Breast epithelium (tissue), 3 donors: ENCODE measurements at regions not wholly inside any gene's neighbourhood (a gene's known extent, or its start where the extent isn't known, plus 50 kb on each side); places are given as distances from the start of the nearest gene placed in this dataset.

Source experiments
- POLR2A ChIP-seq: fragments of 450-650 bp; IDR thresholded peaks from one replicate; pipeline ENCODE4 v1.6.1; 2016; ENCODE audit warnings: antibody characterized with exemption, mild to moderate bottlenecking, moderate library complexity
- POLR2AphosphoS5 ChIP-seq, 3 donors: sonication (generic); formaldehyde crosslinking; IDR thresholded peaks; one replicate each; pipeline ENCODE4 v1.6.1; 2017; ENCODE audit warnings: antibody characterized with exemption in 3 of 3
- TF ChIP-seq, protein P1 (sequence below), 3 donors: fragments of 450-650 bp; IDR thresholded peaks; one replicate each; pipeline ENCODE4 v1.5.1; 2016 to 2017; ENCODE audit warnings: antibody characterized with exemption in 3 of 3, mild to moderate bottlenecking in 3 of 3, moderate library complexity in 3 of 3

DNA sequence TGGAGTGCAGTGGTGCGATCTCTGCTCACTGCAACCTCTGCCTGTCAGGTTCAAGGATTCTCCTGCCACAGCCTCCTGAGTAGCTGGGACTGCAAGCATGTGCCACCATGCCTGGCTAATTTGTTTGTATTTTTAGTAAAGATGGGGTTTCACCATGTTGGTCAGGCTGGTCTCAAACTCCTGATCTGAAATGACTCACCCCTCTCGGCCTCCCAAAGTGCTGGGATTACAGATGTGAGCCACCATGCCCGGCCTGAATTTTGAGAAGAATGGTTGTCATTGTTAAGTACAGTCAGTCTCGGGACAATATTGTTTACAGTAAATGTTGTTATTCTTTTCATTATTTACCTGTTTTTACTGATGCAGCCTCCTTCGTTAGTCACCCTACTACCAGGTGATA, 1226.2 kb upstream of the TENM3 start:
- TF ChIP-seq, protein P1, sequence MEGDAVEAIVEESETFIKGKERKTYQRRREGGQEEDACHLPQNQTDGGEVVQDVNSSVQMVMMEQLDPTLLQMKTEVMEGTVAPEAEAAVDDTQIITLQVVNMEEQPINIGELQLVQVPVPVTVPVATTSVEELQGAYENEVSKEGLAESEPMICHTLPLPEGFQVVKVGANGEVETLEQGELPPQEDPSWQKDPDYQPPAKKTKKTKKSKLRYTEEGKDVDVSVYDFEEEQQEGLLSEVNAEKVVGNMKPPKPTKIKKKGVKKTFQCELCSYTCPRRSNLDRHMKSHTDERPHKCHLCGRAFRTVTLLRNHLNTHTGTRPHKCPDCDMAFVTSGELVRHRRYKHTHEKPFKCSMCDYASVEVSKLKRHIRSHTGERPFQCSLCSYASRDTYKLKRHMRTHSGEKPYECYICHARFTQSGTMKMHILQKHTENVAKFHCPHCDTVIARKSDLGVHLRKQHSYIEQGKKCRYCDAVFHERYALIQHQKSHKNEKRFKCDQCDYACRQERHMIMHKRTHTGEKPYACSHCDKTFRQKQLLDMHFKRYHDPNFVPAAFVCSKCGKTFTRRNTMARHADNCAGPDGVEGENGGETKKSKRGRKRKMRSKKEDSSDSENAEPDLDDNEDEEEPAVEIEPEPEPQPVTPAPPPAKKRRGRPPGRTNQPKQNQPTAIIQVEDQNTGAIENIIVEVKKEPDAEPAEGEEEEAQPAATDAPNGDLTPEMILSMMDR (IDR thresholded peaks at IDR 0.05), result no peak
- TF ChIP-seq POLR2A (no peak), POLR2AphosphoS5 (IDR thresholded peaks at IDR 0.05) (no peak)
